Kidney epithelial cell (primary cell): ENCODE measurements at regions not wholly inside any gene's neighbourhood (a gene's known extent, or its start where the extent isn't known, plus 50 kb on each side); places are given as distances from the start of the nearest gene placed in this dataset.

ENCODE experiments used
- DNase-seq: peaks from one replicate; pipeline ENCODE4 v3.0.0-alpha.2; 2010; ENCODE audit warnings: low read depth
- H3K27me3 ChIP-seq: 2 replicates; pipeline ENCODE4 v1.6.0; 2011; ENCODE audit warnings: low read length; ENCODE audit not compliant: control insufficient read depth, insufficient read depth
- H3K36me3 ChIP-seq: 2 replicates; pipeline ENCODE4 v1.5.1; 2011; ENCODE audit warnings: low read length; ENCODE audit not compliant: control insufficient read depth, insufficient read depth
- H3K4me3 ChIP-seq: 2 replicates; pipeline ENCODE4 v1.5.1; 2011; ENCODE audit warnings: low read depth, mild to moderate bottlenecking, control low read depth, low read length
- CTCF ChIP-seq: IDR thresholded peaks from 2 replicates; pipeline ENCODE4 v1.5.1; 2011; ENCODE audit warnings: mild to moderate bottlenecking, moderate library complexity, low read length, control low read depth, inconsistent platforms; ENCODE audit not compliant: insufficient read depth, poor library complexity, severe bottlenecking

GRCh38 chr5:144918371-144918770, 747.7 kb downstream of the KCTD16 start:
- Histone ChIP-seq H3K4me3 (no peak overlapping the region), H3K27me3 (no peaks in the 10 kb centered on the region), H3K36me3 (no peaks in the 10 kb centered on the region)
- TF ChIP-seq CTCF, result no peak
- no peak for DNase-seq

- DNase-seq, result no peak
- TF ChIP-seq CTCF, result no peak
- Histone ChIP-seq H3K27me3 (no peaks in the 10 kb centered on the region), H3K36me3 (no peaks in the 10 kb centered on the region), H3K4me3 (no peak overlapping the region)
Observed at GRCh38 chr5:144915452-144915851, 744.8 kb downstream of the KCTD16 start.

GRCh38 chr5:144913661-144914060, 743.0 kb downstream of the KCTD16 start:
- H3K36me3 ChIP-seq, result no peaks in the 10 kb centered on the region
- DNase-seq, result no peak
- no peak for TF ChIP-seq CTCF
- H3K4me3 ChIP-seq, result no peak overlapping the region
- H3K27me3 ChIP-seq, result no peaks in the 10 kb centered on the region

GRCh38 chr5:144896473-144896872, 725.8 kb downstream of the KCTD16 start:
- TF ChIP-seq CTCF, result no peak

GRCh38 chr5:144886668-144887067, 716.0 kb downstream of the KCTD16 start:
- no peak for DNase-seq
- Histone ChIP-seq H3K27me3 (no peaks in the 10 kb centered on the region), H3K4me3 (no peak overlapping the region), H3K36me3 (no peaks in the 10 kb centered on the region)
- TF ChIP-seq CTCF, result no peak

More at GRCh38 chr5:144896473-144896872, 725.8 kb downstream of the KCTD16 start:
- H3K4me3 ChIP-seq, result no peak overlapping the region
- no peak for DNase-seq
- H3K27me3 ChIP-seq, result no peaks in the 10 kb centered on the region
- no peaks in the 10 kb centered on the region for H3K36me3 ChIP-seq

- TF ChIP-seq CTCF, result no peak
- no peak for DNase-seq
- Histone ChIP-seq H3K36me3 (no peaks in the 10 kb centered on the region), H3K27me3 (no peaks in the 10 kb centered on the region), H3K4me3 (no peak overlapping the region)
Observed at GRCh38 chr5:144882739-144883283, 712.1 kb downstream of the KCTD16 start.
